Kidney (tissue), 13 donors: ENCODE measurements at regions not wholly inside any gene's neighbourhood (a gene's known extent, or its start where the extent isn't known, plus 50 kb on each side); places are given as distances from the start of the nearest gene placed in this dataset.

Source experiments
- DNase-seq, 5 donors: peaks; one replicate each; pipeline ENCODE4 v3.0.0-alpha.2; 2013 to 2020
- FAIRE-seq: peaks from 2 replicates; lab custom pipeline; 2012; peaks lifted over from hg19 to GRCh38; lab: Jason Lieb, UNC
- H3K27ac ChIP-seq, 2 donors: one replicate each; pipeline ENCODE4 v1.7.0; 2013; ENCODE audit warnings: low read depth in 2 of 2, low read length in 2 of 2, inconsistent platforms in 1 of 2
- H3K27me3 ChIP-seq: one replicate; pipeline ENCODE4 v1.7.1; 2013; ENCODE audit warnings: low read length, inconsistent platforms; ENCODE audit not compliant: control insufficient read depth, insufficient read depth
- H3K36me3 ChIP-seq, 3 donors: one replicate each; pipeline versions ENCODE4 v1.7.0 to v1.7.1; 2013; ENCODE audit warnings: low read length in 3 of 3, control low read depth in 1 of 3, inconsistent platforms in 1 of 3; ENCODE audit not compliant: insufficient read depth in 3 of 3, control insufficient read depth in 2 of 3
- H3K4me1 ChIP-seq, 3 donors: one replicate each; pipeline versions ENCODE4 v1.7.0 to v1.7.1; 2013; ENCODE audit warnings: low read length in 3 of 3, inconsistent platforms in 1 of 3, low read depth in 1 of 3; ENCODE audit not compliant: control insufficient read depth in 2 of 3, insufficient read depth in 2 of 3
- H3K4me3 ChIP-seq, 3 donors: one replicate each; pipeline versions ENCODE4 v1.7.0 to v1.8.1; 2013; ENCODE audit warnings: low read length in 3 of 3, control low read depth in 1 of 3, inconsistent platforms in 1 of 3
- H3K9ac ChIP-seq, 3 donors: one replicate each; pipeline versions ENCODE4 v1.7.0 to v1.7.1; 2013; ENCODE audit warnings: low read length in 3 of 3, control low read depth in 1 of 3, inconsistent platforms in 1 of 3
- H3K9me3 ChIP-seq, 3 donors: one replicate each; pipeline versions ENCODE4 v1.7.0 to v1.7.1; 2013; ENCODE audit warnings: low read length in 3 of 3, control low read depth in 1 of 3, inconsistent platforms in 1 of 3; ENCODE audit not compliant: control insufficient read depth in 2 of 3, insufficient read depth in 1 of 3
- intact Hi-C: fragments of 100-400 bp; cut with DNase I; formaldehyde crosslinking; loops from one replicate; pipeline ENCODE4 v1.11.1; 2022
- TF ChIP-seq, protein P1 (sequence below): IDR thresholded peaks from 3 replicates; pipeline ENCODE4 v1.5.1; 2012; ENCODE audit warnings: mild to moderate bottlenecking, moderate library complexity, borderline replicate concordance; ENCODE audit not compliant: insufficient read depth; ENCODE audit errors: extremely low read depth
- donor health status: control.
- donor health status: control.
- donor health status: control.
- donor health status: control.
- donor health status: control.
- donor health status: DM: yes; HTN: yes; CAD: no.
- donor health status: Normal renal cell carcinoma (clear cell type).

DNA sequence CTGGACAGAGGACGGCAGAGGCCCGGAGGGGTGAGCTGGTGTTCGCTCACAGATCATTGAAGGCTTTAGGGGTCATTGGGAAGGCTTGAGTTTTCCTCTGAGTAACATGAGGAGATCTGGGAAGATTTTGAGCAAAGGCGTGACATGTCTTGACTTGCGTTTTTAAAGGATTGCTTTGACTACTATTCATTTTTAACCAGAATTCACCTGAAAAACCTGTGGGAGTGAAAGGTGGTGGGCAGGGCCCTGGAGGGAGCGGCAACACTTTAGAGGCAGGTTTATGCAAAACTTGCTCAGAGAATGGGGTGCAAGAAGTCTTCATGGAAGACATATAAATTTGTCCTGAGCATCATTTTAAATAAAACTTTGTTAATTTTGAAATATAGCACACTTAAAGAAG, 72.2 kb upstream of the EEF1E1 start:
- no peaks in the 10 kb centered on the region for H3K9me3 ChIP-seq
- no peak overlapping the region for H3K4me3 ChIP-seq
- FAIRE-seq (no peak), DNase-seq (no peak)
- H3K36me3 ChIP-seq = no peaks in the 10 kb centered on the region
- H3K27me3 ChIP-seq = no peaks in the 10 kb centered on the region
- H3K9ac ChIP-seq = no peak overlapping the region
- no peaks in the 10 kb centered on the region for H3K4me1 ChIP-seq
- intact Hi-C loops = no loop called here
- TF ChIP-seq, protein P1, sequence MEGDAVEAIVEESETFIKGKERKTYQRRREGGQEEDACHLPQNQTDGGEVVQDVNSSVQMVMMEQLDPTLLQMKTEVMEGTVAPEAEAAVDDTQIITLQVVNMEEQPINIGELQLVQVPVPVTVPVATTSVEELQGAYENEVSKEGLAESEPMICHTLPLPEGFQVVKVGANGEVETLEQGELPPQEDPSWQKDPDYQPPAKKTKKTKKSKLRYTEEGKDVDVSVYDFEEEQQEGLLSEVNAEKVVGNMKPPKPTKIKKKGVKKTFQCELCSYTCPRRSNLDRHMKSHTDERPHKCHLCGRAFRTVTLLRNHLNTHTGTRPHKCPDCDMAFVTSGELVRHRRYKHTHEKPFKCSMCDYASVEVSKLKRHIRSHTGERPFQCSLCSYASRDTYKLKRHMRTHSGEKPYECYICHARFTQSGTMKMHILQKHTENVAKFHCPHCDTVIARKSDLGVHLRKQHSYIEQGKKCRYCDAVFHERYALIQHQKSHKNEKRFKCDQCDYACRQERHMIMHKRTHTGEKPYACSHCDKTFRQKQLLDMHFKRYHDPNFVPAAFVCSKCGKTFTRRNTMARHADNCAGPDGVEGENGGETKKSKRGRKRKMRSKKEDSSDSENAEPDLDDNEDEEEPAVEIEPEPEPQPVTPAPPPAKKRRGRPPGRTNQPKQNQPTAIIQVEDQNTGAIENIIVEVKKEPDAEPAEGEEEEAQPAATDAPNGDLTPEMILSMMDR = no peak
- no peak overlapping the region for H3K27ac ChIP-seq

DNA sequence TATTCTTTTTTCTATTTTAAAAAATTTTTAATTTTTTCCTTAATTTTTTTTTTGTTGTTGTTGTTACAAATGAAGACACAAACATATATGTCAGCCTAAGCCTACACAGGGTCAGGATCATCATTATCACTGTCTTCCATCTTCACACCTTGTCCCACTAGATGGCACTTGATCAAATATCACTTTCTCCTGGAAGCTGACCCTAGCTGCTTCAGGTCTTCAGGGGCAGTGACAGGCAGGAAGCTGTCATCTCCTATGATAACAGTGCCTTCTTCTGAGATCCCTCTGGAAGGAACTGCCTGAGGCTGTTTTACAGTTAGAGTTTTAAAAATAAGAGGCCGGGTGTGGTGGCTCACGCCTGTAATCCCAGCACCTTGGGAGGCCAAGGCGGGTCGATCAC, 70.2 kb upstream of the EEF1E1 start:
- FAIRE-seq = no peak
- Histone ChIP-seq H3K36me3 (no peaks in the 10 kb centered on the region), H3K27me3 (no peaks in the 10 kb centered on the region), H3K27ac (no peak overlapping the region), H3K4me3 (no peak overlapping the region), H3K4me1 (no peaks in the 10 kb centered on the region), H3K9me3 (no peaks in the 10 kb centered on the region), H3K9ac (no peak overlapping the region)
- no peak for DNase-seq
- intact Hi-C loops = no loop called here
- TF ChIP-seq, protein P1 = no peak

DNA sequence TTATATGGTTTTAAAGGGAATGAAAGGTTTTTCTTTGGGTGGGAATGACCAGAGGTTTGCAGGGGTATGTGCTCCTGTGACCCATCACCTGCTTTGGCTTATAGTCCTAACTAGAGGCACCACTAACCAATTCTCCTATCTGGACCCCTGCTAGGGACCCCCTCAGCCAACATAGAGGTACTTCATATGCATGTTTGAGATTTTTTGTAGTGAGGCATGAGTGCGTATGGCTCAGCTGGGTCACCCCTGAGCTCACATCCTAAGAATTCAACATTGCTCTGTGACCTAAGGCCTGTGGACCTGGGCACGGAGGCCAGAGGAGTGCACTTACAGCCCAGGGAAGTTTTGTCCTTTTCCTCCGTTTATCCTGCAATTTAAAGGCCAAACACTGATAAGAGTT, 68.4 kb upstream of the EEF1E1 start:
- no peak overlapping the region for H3K9ac ChIP-seq
- no peaks in the 10 kb centered on the region for H3K27me3 ChIP-seq
- TF ChIP-seq, protein P1 = no peak
- DNase-seq (no peak), FAIRE-seq (no peak)
- H3K4me3 ChIP-seq = no peak overlapping the region
- H3K36me3 ChIP-seq = no peaks in the 10 kb centered on the region
- intact Hi-C loops = no loop called here
- H3K4me1 ChIP-seq = no peaks in the 10 kb centered on the region
- H3K27ac ChIP-seq = no peak overlapping the region
- no peaks in the 10 kb centered on the region for H3K9me3 ChIP-seq

DNA sequence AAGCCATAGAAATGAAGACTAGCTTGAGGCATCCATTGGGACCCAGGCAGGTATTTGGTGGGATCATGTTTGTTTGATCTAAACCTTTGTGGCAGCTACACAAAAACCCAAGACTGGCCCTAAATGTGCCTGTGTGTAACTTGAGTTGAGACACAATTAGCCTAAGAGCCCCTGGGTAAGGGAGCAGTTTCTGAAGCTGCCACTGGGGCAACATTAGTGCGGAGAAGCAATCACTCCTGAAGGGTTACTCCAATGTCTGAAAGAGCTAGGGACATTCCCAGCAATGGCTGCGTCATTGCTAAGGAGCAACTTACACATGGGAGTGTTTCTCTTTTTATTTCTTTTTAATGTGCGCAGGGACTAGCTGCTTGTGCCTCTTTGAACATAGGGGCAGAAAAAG, 67.9 kb upstream of the EEF1E1 start:
- intact Hi-C loops = no loop called here
- H3K4me1 ChIP-seq = no peaks in the 10 kb centered on the region
- DNase-seq = no peak
- H3K27ac ChIP-seq = no peak overlapping the region
- no peak overlapping the region for H3K9ac ChIP-seq
- no peak for FAIRE-seq
- TF ChIP-seq, protein P1 = no peak
- no peaks in the 10 kb centered on the region for H3K9me3 ChIP-seq
- H3K36me3 ChIP-seq = no peaks in the 10 kb centered on the region
- no peak overlapping the region for H3K4me3 ChIP-seq
- H3K27me3 ChIP-seq = no peaks in the 10 kb centered on the region
